Jurkat, Clone E6-1 (cell line): ENCODE measurements at regions not wholly inside any gene's neighbourhood (a gene's known extent, or its start where the extent isn't known, plus 50 kb on each side); places are given as distances from the start of the nearest gene placed in this dataset.
A peak's percentile ranks its signal among the peaks of the same experiment; 100 is the strongest.

Experiments used
- DNase-seq: peaks from one replicate; pipeline ENCODE4 v3.0.0-alpha.2; 2011; ENCODE audit warnings: low read depth, low spot score
- H3K4me3 ChIP-seq: 2 replicates; pipeline ENCODE4 v1.5.1; 2011; ENCODE audit warnings: mild to moderate bottlenecking, low read length, control low read depth, moderate library complexity

DNA sequence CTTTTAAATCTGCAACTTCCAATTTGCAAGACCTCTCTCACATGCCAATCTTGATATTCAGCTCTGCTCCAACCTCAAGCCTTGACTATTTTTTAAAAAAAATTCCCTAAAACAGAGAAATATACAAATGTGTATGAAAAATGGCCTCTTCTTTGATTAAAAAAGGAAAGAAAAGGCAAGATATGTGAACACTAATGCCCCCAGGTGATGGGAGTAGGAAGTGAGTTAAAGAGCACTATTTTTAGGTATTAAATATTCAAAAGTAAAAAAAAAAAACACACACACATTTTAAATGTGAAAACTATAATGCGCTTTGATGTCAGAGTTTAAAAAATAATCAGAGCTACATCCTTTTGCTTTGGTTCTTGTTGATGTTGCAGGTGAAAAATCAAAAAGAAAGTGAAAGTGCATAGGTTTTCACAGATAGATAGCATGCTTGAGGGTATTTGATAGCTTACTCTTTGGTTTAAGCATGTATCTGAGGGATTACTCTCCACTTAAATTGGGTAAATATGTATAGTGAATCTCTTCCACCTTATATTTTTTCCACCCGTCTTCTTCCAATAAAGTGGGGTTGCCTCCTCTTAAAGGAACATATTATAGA is 406.0 kb upstream of the POU3F3 start:
- DNase-seq, result peak; percentile 10

DNA sequence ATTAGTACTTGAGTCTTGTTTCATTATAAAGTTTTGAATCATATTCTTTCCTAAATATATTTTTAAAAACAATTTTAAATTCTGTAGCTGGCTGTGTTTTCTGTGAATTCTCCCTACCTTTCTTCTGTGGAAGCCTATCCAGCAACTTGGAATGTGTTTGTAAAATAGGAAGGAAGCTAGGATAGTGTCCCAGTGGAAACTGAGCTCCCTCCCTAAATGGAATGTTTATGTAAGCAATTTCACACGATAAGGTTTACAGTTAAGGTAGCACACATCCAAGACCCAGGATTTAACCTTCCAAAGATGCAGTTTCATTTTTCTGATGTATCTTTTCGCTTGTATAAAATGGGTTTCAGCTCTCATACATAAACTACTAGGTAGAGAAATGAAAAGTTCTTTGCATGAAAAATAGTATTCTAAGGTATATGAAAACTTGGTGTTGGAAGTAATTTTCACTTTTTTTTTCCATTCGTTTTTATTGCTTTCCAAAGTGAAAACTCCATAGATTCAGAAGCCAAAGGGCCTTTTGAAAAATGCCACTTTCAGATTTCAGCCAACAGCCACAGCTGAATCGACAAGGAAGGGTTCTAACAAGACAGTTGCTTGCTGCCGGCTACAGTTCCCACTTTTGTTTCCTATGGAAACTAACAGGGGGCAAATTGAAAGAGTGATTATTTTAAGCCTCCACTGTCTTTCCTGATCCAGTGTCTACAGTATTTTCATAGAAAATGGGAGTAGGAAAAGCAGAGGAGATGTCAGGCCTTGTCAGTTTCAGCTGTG is 405.1 kb upstream of the POU3F3 start:
- no peak overlapping the region for H3K4me3 ChIP-seq
- DNase-seq, result no peak

More for the DNA sequence above, 406.0 kb upstream of the POU3F3 start:
- no peak overlapping the region for H3K4me3 ChIP-seq

DNA sequence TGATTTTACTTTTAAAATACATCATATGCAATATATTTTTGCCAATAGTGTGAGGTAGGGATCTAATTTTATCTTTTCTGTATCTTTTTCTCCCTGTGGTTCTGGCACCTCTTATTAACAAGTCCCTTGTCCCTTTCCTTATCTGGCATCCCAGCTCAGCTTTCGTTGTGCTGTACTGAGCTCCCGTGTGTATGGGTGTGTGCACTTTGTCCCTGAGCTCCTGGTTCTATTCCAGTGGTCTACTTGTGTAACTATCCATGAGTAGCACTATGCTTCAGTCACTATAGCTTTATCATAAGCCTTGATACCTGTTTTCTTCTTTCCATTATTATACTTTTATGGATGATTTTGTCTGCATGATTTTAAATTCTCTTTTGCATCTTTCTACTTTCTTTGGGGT is 401.4 kb upstream of the POU3F3 start:
- DNase-seq, result no peak
- no peak overlapping the region for H3K4me3 ChIP-seq

DNA sequence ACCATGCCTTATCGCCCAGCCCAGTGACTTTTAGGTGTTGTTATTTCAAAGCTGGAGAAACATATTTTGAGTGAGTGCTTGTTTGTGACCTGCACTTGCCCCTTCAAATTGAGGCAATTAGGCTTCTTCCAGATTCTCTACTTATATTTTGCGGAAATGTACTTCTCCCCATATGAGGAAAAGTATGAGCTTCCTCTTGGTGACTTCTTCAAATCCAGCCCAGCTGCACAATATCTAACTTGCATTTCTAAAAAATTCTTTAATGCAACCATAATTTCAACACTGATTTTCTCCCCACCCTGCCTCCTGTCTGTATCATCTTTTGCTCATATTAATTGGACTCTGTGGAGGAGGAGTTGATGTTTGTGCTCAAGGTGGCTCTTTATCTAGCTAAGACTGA is 391.2 kb upstream of the POU3F3 start:
- no peak overlapping the region for H3K4me3 ChIP-seq
- no peak for DNase-seq

DNA sequence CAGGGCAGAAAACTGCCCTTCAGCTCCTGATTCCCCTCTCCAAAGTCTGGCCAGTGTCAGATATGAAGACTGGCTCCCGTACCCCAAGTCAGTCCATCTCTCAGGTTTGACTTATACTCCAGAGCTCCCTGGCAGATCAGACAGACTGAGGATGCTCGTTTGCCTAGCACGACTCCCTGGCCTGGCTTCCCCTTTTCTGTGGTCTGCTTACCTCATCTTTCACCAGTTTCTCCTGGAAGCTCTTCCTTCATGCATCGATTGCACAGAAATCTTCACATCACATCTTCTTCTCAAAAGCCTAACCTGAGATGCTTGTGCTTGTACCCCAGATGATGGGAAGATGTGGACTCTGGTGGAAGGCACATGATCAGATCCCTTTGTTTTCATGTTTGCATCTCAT is 387.9 kb upstream of the POU3F3 start:
- no peak for DNase-seq
- H3K4me3 ChIP-seq, result no peak overlapping the region

DNA sequence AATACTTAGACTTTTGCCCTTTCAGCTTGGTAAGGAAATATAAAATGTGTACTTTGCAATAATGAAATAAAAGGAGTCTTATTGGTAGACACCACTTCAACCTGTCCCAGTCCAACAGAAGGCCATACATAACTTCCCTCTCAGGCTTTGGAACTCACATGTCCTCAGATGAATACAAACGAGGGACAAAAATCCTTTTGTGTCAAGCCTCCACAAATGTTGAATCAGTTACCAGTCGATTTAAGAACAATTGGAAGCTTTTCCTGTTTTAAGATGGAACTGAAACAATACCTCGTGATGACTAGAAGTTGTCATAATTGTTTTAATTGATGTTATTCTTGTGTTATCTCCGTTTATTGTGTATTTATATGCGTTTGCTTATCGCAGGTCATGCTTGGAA is 385.1 kb upstream of the POU3F3 start:
- no peak for DNase-seq
- H3K4me3 ChIP-seq, result no peak overlapping the region

DNA sequence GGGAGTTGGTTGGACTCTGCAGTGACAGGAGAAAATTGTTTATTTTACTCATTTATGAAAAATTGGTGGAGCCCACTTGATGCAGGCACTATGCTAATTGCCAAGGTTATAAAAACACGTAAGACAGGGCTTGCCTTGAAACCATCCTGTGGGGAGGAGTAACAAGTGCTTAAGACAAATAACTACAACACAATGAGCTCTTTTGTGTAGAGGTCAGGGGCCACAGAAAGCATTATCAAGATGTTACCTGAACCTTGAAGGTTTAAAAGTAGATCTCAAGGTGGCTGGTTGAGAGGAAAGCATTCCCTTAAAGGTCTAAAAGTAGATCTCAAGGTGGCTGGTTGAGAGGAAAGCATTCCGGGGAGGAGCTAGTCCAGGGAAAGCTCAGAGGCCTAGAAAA is 381.8 kb upstream of the POU3F3 start:
- no peak for DNase-seq
- no peak overlapping the region for H3K4me3 ChIP-seq

DNA sequence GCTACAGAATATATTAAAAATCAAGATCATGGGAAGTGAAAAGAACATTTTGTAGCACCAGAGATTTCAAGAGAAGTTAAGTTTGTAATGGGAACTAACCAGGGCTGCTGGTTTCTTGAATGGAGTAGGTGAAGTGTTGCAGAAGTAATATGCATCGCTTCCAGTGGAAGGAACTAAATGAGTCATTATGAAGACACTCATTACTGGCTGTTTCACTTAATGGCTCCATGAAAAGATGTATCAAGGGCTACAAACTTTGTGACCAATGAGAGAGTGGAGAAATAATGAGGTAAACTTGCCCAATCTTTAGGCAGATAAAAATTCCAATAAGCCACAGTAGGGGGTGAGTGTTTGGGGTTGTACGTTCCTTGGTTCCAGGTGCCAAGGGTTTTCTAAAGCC is 380.4 kb upstream of the POU3F3 start:
- no peak for DNase-seq
- H3K4me3 ChIP-seq, result no peak overlapping the region

DNA sequence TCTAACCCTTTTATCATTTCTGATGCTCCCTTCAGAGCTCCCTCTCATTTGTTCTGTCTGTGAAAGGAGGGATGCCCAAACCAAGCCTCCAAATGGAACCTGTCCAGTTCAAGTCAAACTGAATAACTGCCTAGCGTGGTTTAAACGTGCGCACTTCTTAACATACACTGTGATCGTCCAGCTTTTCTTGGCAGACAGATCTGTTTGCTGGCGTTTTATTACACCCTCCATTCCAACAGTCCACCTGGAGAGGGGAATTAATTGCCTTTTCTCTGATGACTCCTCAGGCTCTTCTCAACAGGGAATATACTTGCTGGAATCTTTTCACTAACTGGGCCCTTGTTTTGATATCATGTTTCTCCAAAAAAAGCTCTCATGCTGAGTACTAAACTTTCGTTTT is 379.2 kb upstream of the POU3F3 start:
- no peak overlapping the region for H3K4me3 ChIP-seq

DNA sequence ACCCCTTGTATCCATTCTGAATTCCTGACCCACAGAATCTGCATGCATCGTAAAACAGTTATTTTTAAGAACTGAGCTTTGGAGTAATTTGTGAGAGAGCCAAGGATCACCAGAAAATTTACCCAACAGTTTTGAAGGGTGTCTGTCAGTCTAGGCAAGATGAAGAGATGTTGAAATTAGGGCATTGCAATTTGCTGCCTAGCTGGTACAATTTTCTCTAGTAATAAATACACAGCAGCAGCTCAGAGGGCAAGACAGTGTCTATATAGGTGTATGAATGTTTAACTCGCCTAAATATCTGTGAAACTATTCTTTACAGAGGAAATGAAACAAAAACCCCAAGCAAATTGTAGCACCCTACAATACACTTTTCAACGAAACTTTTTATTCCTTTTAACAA is 377.8 kb upstream of the POU3F3 start:
- no peak for DNase-seq
- no peak overlapping the region for H3K4me3 ChIP-seq

More for the DNA sequence above, 379.2 kb upstream of the POU3F3 start:
- DNase-seq, result no peak

DNA sequence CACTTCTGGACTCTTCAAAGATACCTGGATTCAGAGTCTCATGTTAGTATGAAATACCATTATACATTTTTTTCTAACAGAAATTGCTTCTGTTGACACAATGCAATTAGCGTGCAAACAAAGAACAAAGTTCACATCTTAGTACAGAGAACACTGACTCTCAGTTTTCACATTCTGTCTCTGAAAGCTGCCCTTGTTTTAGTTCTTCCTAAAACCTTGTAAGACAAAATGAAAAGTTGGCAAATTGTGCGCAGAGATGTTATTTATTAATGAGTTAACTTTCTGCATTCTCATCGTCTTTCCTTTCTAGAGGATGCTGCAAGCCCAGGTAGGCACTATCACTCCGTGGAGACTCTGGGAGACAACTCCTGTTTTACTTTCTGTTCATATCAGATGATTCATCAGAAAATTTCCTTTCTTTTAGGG is 377.3 kb upstream of the POU3F3 start:
- no peak for DNase-seq

DNA sequence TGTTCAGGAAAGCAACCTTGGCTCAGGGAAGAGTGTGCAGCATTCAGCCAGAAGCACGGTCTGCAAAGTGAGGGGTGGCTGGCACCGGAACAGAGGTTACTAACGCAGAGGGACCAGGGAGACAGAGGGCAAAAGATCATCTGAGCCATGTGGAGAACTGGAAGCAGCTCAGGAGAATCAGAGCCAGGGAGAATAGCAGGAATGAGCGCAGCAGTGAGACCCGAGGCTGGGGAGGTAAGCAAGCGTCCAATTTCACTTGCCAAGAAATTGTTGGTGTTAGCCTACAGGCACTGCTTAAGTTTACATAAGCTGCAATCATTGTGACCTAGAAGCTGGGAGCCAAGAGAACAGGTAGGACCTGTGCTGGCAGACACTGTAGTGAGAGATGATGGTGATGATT is 372.6 kb upstream of the POU3F3 start:
- no peak for DNase-seq
- no peak overlapping the region for H3K4me3 ChIP-seq

More for the DNA sequence above, 377.3 kb upstream of the POU3F3 start:
- no peak overlapping the region for H3K4me3 ChIP-seq

DNA sequence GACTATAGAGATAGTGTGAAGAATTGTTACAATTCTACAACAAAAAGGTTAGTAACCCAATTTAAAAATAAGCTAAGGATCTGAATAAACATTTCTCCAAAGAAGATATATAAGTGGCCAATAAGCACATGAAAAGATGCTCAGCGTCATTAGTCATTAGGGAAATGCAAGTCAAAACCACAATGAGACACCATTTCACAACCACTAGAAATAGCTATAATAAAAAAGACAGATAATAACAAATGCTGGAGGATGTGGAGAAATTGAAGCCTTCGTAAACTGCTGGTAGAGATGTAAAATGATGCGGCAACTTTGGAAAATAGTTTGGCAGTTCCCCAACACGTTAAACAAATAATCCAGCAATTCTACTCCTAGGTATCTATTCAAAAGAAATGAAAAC is 366.5 kb upstream of the POU3F3 start:
- DNase-seq, result no peak

DNA sequence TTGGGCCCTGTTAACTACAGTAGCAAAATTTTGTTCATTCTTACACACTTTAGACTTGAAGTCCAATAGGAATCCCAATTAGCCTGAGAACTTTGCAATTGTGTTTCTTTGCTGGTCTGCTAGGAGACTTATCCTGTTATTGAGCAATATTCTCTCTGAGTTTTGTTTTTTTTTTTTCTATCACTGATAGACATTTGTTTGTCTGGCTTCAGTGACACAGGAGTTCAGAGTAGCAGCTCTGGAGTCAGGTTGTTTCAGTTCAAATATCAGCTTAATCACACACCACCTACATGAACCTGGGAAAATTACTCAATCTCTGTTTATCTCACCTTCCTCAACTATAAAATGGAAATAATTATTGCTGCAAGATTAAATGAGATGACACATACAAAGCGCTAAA is 360.2 kb upstream of the POU3F3 start:
- DNase-seq, result no peak
- no peak overlapping the region for H3K4me3 ChIP-seq

More for the DNA sequence above, 366.5 kb upstream of the POU3F3 start:
- H3K4me3 ChIP-seq, result no peak overlapping the region

DNA sequence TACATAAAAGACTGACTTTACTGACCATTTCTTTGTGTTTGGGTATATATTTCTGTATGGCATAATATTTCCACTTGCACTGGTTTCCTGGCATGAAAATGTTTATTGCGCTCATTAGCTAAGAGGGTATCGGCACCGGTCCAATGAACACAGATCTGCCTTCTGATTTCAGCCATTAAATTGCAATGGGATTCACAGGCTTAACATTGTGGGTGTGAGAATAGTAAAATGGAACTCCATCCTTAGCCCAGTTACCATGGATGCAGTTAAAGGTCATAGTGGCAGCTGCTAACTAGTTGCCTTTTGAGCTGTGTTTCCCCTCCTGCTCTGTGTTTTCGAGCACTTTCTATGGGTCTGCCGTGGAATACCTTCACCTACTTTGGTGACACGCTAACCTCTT is 352.6 kb upstream of the POU3F3 start:
- no peak for DNase-seq
- no peak overlapping the region for H3K4me3 ChIP-seq

DNA sequence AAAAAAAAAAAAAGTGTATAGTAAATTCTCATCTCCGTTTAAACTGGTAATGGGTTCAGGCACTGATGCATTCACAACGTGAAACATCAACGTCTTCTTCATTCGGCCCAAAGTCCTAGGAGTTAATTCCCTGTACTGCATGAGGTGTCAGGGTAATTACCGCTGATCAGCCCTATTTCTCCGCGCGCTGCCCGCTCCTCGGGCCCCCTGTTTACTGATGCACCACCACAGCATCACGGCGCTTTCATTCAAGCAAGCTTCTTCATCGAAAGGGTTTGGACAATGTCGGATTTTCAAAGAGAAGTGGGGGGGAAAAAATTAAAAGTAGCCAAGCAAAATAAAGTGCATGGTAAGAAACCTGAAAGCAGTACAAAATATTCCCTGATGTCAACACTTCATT is 352.0 kb upstream of the POU3F3 start:
- no peak for DNase-seq
- H3K4me3 ChIP-seq, result no peak overlapping the region

DNA sequence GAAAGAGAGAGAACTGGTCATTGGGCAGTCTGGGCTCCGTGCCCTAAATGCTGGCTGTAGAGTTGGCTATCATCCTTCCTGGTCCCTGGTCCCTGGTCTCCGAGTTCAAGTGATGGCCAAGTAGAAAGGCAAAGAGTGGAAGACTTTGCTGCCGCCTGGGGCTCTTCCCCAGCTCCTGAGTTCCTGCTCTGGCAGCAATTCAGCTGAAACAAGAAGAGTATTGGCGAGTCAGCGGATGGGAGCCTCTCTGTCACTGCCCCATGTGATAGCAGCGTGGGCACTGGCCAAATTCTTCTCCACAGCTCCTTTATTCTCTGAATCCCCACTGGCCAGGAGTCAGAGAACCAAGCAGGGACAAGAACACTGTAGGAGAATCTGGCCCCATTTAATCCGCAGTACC is 351.0 kb upstream of the POU3F3 start:
- H3K4me3 ChIP-seq, result no peak overlapping the region
- DNase-seq, result no peak

DNA sequence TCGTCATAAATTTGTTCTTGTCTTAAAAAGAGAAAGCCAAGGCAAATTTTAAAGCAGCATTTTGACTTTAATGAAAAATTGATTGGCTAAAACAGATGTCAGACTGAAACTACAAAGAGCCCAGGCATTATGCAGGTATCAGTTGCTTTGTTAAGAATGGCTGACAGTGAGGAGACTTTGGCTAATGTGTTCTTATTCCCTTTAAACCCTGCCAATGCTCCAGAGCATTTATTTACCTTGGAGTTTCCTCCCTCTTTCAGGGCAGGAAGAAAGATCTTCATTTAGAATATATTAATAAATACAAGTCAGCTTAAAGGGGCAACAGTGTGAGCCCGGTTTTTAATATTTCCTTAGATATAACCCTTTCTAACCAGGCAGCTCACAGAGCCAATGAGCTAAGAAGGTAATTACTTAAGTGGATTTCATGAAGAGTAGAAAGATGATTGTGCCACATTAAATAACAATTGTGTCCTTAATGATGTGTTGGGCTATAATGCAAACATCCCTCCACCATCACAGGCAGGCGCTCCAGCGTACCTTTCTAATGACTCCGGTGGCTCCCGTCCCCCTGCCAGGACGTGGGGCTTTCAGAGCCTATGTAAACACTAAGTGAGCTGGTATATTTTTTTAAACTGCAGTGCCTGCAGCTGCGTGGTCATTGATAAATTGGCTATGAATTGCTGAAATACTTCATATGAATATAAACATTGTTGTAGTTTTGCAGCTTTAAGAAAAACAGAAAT is 349.4 kb upstream of the POU3F3 start:
- no peak overlapping the region for H3K4me3 ChIP-seq
- no peak for DNase-seq

DNA sequence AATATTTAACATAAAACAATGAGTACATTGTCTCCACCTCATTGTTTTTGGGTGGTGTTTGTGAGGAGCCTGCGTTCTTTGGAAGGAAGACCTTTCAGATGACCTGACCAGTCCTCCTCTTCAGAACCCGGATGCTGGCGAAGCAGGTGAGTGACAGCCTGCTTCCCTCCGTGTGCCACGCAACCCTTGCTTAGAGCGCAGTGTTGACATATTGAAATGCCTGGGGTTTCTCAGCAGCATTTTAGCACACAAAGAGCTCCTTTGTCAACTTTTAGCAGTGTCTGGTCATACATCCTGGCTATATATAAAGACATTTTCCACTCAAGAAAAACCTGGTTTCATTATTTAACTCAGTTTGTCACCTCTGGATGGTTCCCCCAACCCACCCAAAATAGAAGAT is 335.7 kb upstream of the POU3F3 start:
- no peak overlapping the region for H3K4me3 ChIP-seq
- no peak for DNase-seq

DNA sequence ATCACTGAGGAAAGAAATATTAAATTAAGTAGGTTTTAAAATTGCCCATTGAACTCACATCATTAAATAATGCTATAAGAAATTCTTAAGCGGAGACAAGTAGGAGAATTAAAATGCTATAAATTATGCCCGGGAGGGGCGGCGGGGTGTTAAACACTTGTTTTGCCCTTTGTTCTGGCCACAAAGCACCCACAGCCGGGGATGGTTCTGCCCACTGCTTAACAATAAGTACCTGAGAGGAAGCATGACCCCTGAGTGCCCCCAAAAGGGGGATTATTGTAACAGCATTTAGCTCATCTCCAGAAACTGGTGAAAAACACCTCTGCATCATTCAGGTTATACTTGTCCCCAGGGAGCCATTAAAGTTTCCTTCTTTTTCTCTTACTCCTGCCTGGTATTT is 332.7 kb upstream of the POU3F3 start:
- peak; percentile 4 for DNase-seq
- no peak overlapping the region for H3K4me3 ChIP-seq
